NCI-H345 (cell line): ENCODE measurements at regions not wholly inside any gene's neighbourhood (a gene's known extent, or its start where the extent isn't known, plus 50 kb on each side); places are given as distances from the start of the nearest gene placed in this dataset.
"Not testable (repeated sequence)": the region's sequence is repeated elsewhere in the genome, so short reads cannot be mapped to it uniquely, and the experiment has no call there.

Experiments used
- DNase-seq: peaks from one replicate; lab custom pipeline; 2025; lab: John Stamatoyannopoulos, UW

DNA sequence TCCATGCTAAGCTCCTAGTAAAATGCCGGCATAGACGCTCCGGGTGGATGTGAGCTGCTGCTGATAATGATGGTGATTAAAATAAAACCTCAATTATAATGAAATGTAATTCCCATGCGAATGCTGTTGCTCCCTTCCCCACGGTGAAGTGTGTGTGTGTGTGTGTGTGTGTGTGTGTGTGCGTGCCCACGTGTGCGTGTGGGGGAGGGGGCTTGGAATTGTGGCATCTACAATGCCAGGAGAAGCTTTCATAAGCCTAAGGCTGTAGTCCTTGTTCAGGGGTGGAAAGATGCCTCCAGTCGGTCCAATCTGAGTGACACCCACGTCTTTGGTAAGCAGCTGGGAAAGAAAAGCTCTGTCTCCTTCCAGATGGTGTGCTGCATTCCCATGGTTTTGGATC lies 137.9 kb downstream of the CDH26 start:
- DNase-seq, result no peak

DNA sequence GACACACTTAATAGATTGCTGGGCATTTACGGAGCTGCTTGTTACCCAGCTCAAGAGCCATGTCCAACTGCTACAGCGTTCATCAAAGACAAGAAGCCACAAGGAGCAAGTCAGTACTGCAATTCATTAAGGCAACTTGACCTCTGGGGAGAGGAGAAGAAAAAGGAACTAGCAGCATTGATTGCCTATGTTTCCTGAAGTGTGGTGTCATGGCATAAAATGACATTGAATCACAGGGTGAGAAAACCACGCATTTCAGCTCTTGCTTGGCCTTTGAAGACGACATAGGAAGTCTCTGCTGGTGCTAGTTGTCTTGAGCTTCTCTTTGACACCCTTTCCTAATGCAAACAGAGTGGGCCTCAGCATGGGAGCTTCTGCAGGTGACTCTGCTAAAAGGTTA lies 139.1 kb downstream of the CDH26 start:
- no peak for DNase-seq

DNA sequence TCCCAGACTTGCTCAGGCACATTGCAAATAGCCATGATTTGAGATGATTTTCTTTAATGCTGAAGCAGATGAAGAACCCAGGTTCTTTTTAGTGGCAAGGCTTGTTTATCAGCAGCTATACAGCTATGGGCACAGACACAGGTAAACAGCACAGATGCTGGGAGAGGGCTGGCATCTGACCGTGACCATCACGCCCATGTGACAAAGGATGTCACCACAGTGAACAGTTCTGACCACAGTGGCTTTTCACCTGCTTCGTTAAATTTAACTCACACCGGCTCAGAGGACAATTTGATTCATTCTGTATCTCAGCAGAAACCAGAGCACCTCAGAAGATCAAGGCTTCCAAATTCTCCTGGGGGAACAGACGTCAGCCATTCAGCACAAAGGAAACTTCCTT lies 142.6 kb downstream of the CDH26 start:
- no peak for DNase-seq

DNA sequence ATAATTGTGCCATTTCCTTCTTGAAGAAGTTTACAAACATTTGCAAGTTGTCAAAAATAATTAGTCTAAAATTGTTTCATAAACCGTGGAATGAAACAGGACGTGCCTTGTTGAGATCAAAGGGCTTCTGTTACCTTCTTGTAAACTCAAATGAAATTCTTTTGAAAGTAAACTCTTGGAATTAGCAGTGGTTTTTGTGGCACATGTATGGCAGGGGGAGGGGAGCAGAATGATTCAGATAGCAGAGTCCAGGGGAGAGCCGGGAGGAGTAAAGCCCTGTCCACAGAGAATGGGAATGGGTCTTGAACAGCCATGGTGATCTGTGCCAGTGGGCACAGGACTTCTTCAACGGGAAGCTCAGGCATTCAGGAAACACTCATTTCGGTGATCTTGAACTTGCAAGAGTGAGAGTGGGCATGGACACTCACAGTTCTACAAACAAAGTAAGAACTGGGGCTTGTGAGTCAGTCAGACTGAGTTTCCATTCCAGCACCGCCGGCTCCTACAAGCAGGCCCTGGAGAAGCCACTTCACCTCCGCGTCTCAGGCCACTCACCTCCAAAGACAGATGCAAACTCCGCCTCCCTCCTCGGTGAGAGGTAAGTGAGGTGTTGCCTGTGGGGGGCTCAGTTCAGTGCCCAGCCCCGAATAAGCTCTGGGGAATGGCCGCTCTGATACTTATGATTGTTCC lies 143.1 kb downstream of the CDH26 start:
- no peak for DNase-seq

DNA sequence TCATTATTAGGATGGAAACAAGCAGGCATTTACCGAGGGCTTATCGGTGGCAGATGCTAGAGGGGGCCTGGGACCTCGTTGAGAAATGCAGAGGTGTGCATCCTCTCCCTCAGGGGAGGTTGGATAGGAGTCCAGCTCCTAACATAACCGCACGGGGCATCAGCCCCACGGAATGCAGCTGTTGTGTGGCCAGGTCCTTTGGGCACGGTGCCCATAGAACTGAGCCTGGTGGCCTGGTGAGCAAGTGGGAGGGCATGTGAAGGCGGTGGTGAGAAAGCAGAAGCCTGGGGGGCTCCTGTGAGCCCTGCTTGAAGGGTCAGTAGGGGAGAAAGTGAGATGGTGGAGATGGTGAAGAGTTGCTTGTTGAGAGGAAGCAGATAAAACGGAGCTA lies 143.7 kb downstream of the CDH26 start:
- DNase-seq, result no peak

DNA sequence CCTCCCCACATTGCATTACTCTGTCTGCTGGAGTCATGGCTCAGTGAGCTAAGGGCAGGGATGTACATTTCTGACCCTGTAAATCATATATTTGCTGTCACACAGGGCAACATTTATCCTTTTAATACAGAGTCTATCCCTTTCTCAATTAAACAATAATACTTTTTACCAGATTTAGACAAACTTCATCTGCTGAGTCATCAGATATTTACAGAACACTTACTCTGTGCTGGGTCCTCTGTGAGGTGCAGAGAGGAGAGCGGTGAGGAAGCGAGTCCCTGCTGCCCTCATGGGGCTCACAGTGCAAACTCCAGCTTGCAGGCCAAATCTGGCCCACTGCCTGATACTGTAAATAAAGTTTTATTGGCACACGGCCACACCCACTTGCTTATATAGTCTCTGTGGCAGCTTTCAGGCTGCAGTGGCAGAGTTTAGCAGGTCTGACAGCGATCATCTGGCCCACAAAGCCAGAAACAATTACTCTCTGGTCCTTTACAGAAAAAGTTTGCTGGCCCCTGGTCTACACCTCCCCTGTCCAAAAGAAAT lies 144.5 kb downstream of the CDH26 start:
- DNase-seq, result no peak

DNA sequence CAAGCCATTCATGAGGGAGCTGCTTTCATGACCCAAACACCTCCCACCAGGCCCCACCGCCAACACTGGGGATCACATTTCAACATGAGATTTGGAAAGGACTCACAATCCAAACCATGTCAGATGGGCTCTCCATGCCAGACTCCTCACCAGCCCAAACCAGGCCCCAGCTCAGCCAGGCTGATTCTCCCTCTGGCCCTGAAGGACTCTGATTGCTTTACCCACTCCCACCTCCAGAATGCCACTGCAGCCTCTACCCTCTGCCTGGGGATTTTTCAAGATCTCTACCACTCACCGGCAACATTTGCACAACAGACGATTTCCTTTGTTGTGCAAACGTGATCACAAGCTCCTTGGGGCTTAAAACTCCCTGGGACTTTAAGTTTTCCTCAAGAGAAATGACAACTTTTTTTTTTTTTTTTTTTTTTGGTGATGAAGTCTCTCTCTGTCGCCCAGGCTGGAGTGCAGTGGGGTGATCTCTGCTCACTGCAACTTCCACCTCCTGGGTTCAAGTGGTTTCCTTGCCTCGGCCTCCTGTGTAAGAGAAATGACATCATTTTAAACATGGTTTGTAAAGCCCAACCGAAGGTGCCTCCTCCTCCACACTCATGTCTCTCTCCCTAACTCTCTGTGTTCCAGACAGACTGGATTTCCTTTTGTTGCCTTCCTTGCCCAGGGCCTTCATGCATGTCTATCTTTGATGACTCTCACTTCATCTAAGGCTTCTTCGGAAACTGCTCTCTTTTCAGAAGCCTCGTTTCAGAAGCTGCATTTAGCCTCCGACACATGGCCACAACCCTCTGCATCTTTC lies 147.0 kb downstream of the CDH26 start:
- DNase-seq, result no peak

DNA sequence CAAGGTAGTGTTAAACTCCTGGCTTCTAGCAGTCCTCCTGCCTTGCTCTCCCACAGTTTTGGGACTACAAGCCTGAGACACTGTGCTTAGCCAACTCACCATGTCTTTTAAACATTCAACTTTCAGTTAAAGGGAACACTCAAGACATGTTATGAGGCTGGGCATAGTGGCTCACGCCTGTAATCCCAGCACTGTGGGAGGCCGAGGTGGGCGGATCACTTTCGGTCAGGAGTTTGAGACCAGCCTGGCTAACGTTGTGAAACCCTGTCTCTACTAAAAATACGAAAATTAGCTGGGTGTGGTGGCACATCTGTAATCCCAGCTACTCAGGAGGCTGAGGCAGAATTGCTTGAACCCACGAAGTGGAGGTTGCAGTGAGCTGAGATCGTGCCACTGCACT lies 148.0 kb downstream of the CDH26 start:
- DNase-seq, result not testable (repeated sequence)

DNA sequence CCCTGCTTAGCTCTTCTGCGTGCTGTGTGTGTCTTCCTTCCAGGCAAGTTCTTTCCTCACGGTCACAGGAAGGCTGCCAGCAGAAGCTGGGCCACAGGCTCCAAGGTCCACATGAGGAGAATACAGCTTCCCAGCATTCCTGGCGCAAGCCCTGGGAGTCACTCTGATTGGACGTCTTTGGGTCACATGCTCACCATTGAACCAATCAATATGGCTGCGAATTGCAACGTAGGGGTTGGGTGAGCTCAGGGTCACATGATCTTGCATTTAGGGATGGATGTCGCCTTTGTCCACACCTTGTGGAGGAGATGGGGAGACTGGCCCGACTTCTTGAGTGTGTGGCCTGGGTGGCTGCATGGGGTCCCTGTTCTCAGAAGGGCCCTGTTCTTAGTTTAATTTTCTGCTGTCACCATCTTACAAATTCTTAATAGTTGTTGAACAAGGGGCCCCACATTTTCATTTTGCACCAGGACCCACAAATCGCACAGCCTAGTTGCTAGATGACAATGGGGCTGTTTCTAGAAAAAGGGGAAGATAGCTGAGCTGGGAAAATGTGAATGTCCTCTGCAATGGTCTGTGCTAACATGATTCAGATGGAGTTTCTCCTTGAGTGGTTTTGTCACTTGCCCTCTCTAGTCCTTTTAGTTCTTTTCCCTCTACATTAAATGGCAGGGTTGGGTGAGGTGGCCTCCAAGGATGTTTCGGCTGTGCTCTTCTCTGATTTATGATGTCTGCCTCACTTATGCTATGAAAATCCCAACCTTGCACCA lies 149.6 kb downstream of the CDH26 start:
- no peak for DNase-seq

DNA sequence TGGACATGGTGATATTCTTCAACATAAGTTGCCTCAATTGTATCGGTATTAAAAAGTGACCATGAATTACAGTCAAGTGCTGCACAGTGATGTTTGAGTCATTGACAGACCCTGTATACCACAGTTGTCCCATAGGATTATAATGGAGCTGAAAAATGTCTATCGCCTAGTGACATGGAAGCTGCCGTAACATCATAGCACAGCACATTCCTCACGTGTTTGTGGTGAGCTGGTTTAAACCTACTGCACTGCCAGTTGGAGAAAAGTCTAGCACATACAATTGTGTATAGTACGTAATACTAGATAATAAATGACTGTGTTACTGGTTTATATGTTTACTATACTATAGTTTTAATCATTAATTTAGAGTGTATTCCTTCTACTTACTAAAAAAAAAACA lies 150.2 kb downstream of the CDH26 start:
- no peak for DNase-seq

DNA sequence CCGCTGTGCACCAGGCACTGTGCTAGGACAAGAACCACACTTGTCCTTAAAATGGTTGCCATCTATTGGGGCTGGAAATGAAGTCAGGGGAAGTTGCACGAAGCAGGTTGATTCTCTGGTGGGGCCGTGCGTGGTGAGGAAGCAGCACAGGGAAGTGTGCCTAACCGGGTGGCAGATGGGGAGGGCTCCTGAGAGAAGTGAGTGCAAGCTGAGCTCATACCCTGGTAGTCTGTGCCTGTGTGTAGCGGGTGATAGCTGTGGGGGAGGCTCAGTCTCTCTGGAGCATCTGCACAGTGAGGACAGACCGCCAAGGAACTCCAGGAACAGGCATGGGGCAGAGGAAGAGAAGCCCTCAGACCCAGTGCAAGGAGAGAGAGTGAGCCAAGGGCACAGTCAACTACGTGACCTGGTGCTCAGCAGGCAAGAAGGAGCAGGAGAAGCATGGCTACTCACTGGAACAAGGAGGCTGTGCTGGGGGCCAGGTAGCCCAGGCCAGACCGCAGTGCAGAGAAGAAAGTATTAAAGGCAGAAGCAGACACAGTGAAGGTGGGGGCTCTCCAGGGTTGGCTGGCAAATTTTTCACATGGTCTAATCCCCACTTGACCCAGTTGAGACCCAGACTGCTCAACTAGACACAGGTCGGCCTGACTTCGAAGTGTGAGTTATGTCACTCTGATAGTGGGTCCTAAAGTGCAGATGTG lies 155.0 kb downstream of the CDH26 start:
- DNase-seq, result no peak

DNA sequence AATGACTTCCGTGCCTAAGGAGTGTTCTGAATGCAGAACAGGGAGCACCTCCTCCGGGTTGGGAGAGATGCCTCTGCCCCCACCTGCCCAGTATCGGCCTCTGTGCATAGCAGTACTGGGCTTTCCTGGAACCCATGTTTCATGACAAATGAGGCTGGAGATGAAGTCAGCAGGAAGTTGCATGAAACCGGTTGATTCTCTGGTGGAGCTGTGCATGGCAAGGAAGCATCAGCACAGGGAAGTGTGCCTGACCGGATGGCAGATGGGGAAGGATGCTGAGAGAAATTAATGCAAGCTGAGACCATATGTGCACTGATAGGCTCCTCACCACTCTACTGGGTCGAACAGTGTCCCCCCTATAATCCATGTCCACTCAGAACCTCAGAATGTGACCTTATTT lies 155.5 kb downstream of the CDH26 start:
- no peak for DNase-seq

DNA sequence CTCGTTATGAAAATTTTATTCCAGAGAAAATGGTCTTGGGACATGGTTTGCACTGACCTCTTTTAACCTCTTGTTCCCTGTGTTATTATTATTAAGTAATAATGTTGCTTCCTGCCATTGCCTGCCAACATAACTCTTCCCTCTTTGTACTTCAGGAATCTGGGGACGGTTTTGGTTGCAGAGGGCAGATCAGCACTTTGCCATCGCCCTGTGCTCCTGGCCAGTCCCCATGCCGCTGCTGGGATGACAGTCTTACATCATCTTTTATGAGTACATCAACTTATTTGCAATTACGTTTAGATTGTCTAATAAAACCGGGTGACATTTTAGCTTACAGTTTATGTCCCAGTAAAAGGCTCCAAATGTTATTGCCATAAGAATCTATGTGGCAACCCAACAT lies 157.2 kb downstream of the CDH26 start:
- DNase-seq, result no peak

DNA sequence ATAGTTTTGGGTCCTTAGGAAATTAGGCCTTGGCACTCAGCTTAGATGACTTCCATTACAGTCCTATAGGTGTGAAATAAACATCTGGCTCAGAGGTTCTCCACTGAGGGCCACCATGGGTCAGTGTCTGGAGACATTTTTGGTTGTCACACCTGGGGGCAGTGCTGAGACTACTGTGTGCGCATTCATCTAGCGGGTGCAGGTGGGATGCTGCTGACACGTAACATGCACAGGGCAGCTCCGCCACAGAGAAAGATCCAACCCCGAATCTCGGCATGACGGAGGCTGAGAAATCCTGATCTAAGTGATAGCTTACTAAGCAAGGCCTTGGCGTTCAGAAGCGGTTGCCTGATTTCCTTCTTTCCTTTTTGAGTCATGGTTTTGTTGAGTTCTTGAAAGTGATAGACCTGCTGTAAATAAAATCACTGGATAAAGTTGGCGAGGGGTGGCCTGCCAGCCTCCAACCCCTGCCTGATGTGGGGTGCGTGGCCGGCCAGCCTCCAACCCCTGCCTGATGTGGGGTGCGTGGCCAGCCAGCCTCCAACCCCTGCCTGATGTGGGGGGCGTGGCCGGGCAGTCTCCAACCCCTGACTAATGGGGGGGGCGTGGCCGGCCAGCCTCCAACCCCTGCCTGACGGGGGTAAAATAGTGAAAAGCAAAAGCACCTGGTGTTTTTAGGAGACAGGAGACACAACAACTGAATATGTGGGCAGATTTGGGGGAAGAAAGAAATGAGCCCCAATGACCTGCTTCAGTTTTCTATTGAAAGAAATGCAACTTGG lies 158.1 kb downstream of the CDH26 start:
- no peak for DNase-seq

DNA sequence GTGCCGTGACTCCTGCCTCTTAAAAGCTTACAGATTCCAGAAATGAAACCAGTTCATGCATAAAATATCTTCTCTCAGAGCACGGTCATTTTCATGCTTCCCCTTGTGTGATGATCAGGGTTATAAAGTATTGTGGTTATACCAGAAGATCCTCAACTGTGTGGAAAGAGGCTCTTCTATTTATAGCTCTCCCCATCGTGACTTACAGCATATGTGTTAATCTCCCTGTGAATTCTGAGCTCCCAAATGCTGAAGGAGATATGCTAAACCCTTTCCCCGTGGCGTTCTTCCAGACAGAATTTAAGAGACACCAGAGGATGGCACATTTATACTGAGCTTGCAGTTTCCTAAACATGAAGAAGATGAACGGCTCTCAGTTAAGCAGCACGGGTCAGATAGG lies 158.8 kb downstream of the CDH26 start:
- no peak for DNase-seq

DNA sequence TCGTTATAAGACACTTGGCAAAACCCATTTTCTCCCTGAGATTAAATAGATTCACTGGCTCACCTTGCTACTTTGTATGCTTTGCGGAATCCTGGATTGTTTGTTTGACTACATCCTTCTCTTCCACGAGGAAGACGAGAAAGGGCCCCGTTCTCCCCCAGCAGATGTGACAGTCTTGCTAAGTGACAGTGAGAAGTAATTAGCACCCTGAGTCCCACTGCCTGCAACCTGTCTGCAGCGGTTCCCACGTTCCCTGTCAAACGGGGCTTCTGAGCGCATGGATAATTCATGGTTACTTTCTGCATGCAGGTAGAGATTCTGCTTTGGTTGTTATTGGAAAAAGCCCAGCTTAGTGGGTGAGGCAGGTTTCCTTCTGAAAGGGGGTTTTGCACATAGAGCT lies 163.7 kb downstream of the CDH26 start:
- no peak for DNase-seq

DNA sequence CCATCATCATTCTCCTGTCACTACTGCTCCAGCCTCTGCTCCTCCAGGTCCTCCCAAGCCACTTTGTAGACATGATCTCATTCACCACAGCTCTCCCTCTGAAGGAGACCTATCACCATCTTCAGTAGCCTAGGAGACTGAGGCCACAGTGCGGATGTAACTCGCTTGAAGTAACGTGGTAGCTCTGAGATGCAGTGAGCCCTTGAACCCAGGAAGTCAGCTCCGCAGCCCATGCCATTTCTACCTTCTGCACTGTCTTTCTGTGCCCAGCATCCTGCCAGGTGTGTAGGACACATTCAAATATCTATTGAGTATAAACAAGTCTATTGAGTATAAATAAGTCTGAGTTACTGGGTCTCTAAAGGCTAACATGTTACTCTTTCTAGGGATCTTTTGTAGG lies 164.4 kb downstream of the CDH26 start:
- DNase-seq, result no peak

DNA sequence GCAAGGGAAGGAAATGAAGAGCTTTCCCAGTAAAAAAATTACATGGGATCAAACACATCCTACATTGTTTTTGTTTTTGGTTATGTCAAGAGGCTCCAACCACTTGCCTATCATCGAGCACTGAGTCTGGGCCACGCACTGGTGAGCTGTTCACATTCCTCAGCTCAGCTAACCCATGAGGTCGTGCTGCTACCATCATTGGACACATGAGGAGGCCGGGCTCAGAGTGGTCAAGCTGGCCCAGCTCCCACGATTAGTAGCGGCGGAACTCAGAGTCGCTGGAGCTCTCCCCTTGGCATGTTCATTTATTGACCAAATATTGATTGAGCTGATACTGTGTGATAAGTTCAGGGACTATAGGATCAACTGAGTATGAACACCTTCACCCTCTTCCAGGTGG lies 164.9 kb downstream of the CDH26 start:
- no peak for DNase-seq

DNA sequence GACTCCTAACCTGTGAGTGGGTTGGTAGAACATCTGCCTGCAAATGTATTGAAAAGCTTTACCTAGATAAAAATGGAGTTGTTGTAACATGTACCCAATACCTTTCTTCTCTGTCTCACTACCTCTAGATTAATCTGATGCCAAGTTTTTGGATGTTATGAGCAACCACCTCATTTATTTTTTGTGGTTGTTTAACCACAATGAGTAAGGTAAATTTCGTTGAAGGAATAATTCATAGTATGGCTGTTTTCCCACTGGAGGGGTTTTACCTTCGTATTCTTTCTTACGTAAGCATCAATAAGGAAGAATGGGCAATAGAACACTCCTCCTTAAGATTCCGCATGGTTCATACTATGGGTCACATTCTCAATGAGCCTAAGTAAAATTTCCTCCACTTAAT lies 165.4 kb downstream of the CDH26 start:
- DNase-seq, result no peak

DNA sequence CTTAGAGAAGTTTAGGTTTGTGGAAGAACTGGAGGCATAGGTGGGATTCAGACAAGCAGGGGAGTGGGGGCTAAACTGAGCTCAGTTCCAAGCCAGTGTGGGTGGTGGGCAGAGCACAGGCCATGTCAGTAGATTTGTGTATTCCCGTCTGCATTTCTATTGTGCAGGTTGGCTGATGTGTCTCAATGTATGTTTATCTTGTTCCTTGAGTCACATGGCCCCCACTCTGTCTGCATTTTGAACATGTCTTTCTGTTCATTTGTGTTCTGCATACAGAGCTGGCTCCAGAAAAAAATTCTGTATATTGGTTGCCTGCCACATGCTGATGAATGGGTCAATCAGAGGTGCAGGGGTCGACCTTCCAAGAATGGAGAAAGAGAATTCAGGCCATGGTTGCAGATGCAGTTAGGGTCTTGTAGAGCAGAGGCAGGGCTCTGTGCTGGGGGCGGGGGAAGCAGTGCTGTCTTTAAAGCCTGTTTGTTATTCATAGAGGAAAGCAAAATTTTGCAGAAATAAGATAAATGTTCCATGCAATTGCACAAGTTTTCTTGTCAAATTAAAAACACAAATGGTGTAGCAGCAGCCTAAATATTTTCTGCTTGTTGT lies 166.7 kb downstream of the CDH26 start:
- no peak for DNase-seq

DNA sequence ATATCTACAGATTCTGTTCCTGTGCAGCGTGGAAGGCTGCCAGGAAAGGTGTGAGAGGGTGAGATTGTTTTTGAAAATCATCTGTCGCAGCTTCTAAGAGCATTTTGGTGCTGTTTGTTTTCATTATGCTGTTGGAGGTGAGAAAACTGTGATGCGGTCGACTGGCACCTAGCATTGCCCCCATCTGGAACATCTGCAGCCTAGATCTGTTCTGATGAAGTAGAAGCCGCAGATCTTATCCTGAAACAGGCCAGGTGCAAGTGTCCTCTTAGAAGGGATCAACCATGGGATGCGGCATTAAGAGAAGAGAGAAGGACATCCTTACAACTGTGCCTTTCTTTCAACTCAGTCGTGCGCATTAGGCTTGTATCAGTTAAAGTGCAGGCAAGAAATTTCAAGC lies 167.3 kb downstream of the CDH26 start:
- DNase-seq, result no peak
